Uterus (tissue), 3 donors: ENCODE measurements at regions not wholly inside any gene's neighbourhood (a gene's known extent, or its start where the extent isn't known, plus 50 kb on each side); places are given as distances from the start of the nearest gene placed in this dataset.

Source experiments
- DNase-seq, 2 donors: peaks; one replicate each; pipeline ENCODE4 v3.0.0-alpha.2; 2019 to 2020
- H3K27ac ChIP-seq, 2 donors: fragments of 200-600 bp; sonication (generic); 1 replicate in 1 of 2; 2 replicates in 1 of 2; pipeline ENCODE4 v1.5.1; 2016 to 2018
- H3K27me3 ChIP-seq, 2 donors: fragments of 200-600 bp; sonication (generic); one replicate each; pipeline ENCODE4 v1.5.1; 2018 to 2019; ENCODE audit warnings: control low read depth in 1 of 2
- H3K36me3 ChIP-seq, 2 donors: fragments of 200-600 bp; sonication (generic); one replicate each; pipeline ENCODE4 v1.5.1; 2019; ENCODE audit warnings: control low read depth in 1 of 2
- H3K4me1 ChIP-seq, 2 donors: fragments of 200-600 bp; sonication (generic); one replicate each; pipeline ENCODE4 v1.5.1; 2018 to 2019; ENCODE audit warnings: control low read depth in 1 of 2
- H3K4me3 ChIP-seq, 2 donors: fragments of 200-600 bp; sonication (generic); 1 replicate in 1 of 2; 2 replicates in 1 of 2; pipeline ENCODE4 v1.5.1; 2018 to 2019; ENCODE audit warnings: mild to moderate bottlenecking in 1 of 2
- H3K9me3 ChIP-seq, 2 donors: fragments of 200-600 bp; sonication (generic); one replicate each; pipeline ENCODE4 v1.5.1; 2019; ENCODE audit warnings: control low read depth in 1 of 2
- CTCF ChIP-seq, 4 experiments: fragments of 200-600 bp in 2 of 4; fragments of 450-650 bp in 2 of 4; sonication (generic) in 2 of 4; IDR thresholded peaks; one replicate each; pipeline ENCODE4 v1.5.1; 2016 to 2019; ENCODE audit warnings: antibody characterized with exemption in 4 of 4, mild to moderate bottlenecking in 2 of 4, moderate library complexity in 1 of 4
- POLR2A ChIP-seq, 2 donors: fragments of 450-650 bp; IDR thresholded peaks; one replicate each; pipeline ENCODE4 v1.6.1; 2016; ENCODE audit warnings: antibody characterized with exemption in 2 of 2, mild to moderate bottlenecking in 1 of 2, moderate library complexity in 1 of 2
- intact Hi-C: fragments of 100-400 bp; cut with DNase I; formaldehyde crosslinking; loops from one replicate; pipeline ENCODE4 v1.15.1; 2023; ENCODE audit warnings: low total_unique reads
- donor health status: DM: yes; HTN: yes; CAD: no.

- Histone ChIP-seq H3K27ac (no peak overlapping the region), H3K36me3 (no peaks in the 10 kb centered on the region), H3K4me1 (no peaks in the 10 kb centered on the region), H3K4me3 (no peak overlapping the region), H3K9me3 (no peaks in the 10 kb centered on the region), H3K27me3 (peaks cover 0 to 3% of the 10 kb centered on the region in 2 donors)
- intact Hi-C loops, result no loop called here
- no peak for DNase-seq
- TF ChIP-seq CTCF (IDR thresholded peaks at IDR 0.05), result no peak
These were observed 368.1 kb downstream of the C16orf95 start for GRCh38 chr16:86949116-86949515.

- no peaks in the 10 kb centered on the region for H3K9me3 ChIP-seq
- intact Hi-C loops, result no loop called here
- H3K27ac ChIP-seq, result no peak overlapping the region
- TF ChIP-seq POLR2A (IDR thresholded peaks at IDR 0.05), result no peak
- no peaks in the 10 kb centered on the region for H3K4me1 ChIP-seq
- H3K4me3 ChIP-seq, result no peak overlapping the region
- DNase-seq, result no peak
- H3K36me3 ChIP-seq, result no peaks in the 10 kb centered on the region
- H3K27me3 ChIP-seq, result peaks cover 0 to 4% of the 10 kb centered on the region in 2 donors
These were observed 367.6 kb downstream of the C16orf95 start for GRCh38 chr16:86949630-86950029.

GRCh38 chr16:86951041-86951822 lies 366.0 kb downstream of the C16orf95 start:
- intact Hi-C loops, result no loop called here
- Histone ChIP-seq H3K9me3 (no peaks in the 10 kb centered on the region), H3K4me3 (no peak overlapping the region), H3K36me3 (no peaks in the 10 kb centered on the region), H3K4me1 (no peaks in the 10 kb centered on the region), H3K27me3 (peaks cover 0 to 10% of the 10 kb centered on the region in 2 donors), H3K27ac (no peak overlapping the region)
- no peak for TF ChIP-seq POLR2A (IDR thresholded peaks at IDR 0.05)
- TF ChIP-seq CTCF (IDR thresholded peaks at IDR 0.05), result no peak
- DNase-seq, result no peak

- H3K9me3 ChIP-seq, result no peaks in the 10 kb centered on the region
- no peak overlapping the region for H3K27ac ChIP-seq
- no peak overlapping the region for H3K4me3 ChIP-seq
- no peaks in the 10 kb centered on the region for H3K36me3 ChIP-seq
- DNase-seq, result no peak
- intact Hi-C loops, result no loop called here
- no peaks in the 10 kb centered on the region for H3K4me1 ChIP-seq
- peaks cover 0 to 10% of the 10 kb centered on the region in 2 donors for H3K27me3 ChIP-seq
- TF ChIP-seq CTCF (IDR thresholded peaks at IDR 0.05), result no peak
- TF ChIP-seq POLR2A (IDR thresholded peaks at IDR 0.05), result no peak
These were observed 365.2 kb downstream of the C16orf95 start for GRCh38 chr16:86951831-86952598.

GRCh38 chr16:86952769-86953168 lies 364.4 kb downstream of the C16orf95 start:
- DNase-seq, result no peak
- Histone ChIP-seq H3K27ac (no peak overlapping the region), H3K9me3 (no peaks in the 10 kb centered on the region), H3K4me3 (no peak overlapping the region), H3K27me3 (peaks cover 0 to 10% of the 10 kb centered on the region in 2 donors), H3K36me3 (no peaks in the 10 kb centered on the region), H3K4me1 (no peaks in the 10 kb centered on the region)
- TF ChIP-seq CTCF (IDR thresholded peaks at IDR 0.05) (no peak), POLR2A (IDR thresholded peaks at IDR 0.05) (no peak)
- intact Hi-C loops, result no loop called here
